GM23338 (cell line): ENCODE measurements at regions not wholly inside any gene's neighbourhood (a gene's known extent, or its start where the extent isn't known, plus 50 kb on each side); places are given as distances from the start of the nearest gene placed in this dataset.

ENCODE experiments used
- CREB1 ChIP-seq: fragments of 250-450 bp; sonication (Bioruptor Pico); IDR thresholded peaks from 2 replicates; pipeline ENCODE4 v1.5.0; 2020; ENCODE audit warnings: low read depth, mild to moderate bottlenecking, moderate library complexity
- ETS1 ChIP-seq: IDR thresholded peaks from 2 replicates; pipeline ENCODE4 v1.6.1; 2016; ENCODE audit warnings: antibody characterized with exemption
- EZH2 ChIP-seq: fragments of 200-600 bp; sonication (generic); IDR thresholded peaks from one replicate; pipeline ENCODE4 v1.8.0; 2017; ENCODE audit warnings: antibody characterized with exemption, mild to moderate bottlenecking, low read depth; ENCODE audit not compliant: unreplicated experiment
- EZH2phosphoT487 ChIP-seq: fragments of 200-600 bp; sonication (generic); IDR thresholded peaks from one replicate; pipeline ENCODE4 v1.8.1; 2018; ENCODE audit warnings: antibody characterized with exemption; ENCODE audit not compliant: unreplicated experiment
- POLR2AphosphoS5 ChIP-seq: IDR thresholded peaks from 2 replicates; pipeline ENCODE4 v1.6.1; 2016; ENCODE audit warnings: antibody characterized with exemption, low read depth
- REST ChIP-seq: IDR thresholded peaks from one replicate; pipeline ENCODE4 v1.6.1; 2018; ENCODE audit warnings: antibody characterized with exemption; ENCODE audit not compliant: unreplicated experiment
- STAT1 ChIP-seq: IDR thresholded peaks from one replicate; pipeline ENCODE4 v1.6.1; 2016; ENCODE audit warnings: antibody characterized with exemption; ENCODE audit not compliant: unreplicated experiment
- ZNF331 ChIP-seq: fragments of 250-450 bp; sonication (Bioruptor Pico); IDR thresholded peaks from 2 replicates; pipeline ENCODE4 v1.5.0; 2020; ENCODE audit warnings: low read depth, mild to moderate bottlenecking, moderate library complexity
- TF ChIP-seq, protein P1 (sequence below), 2 experiments: fragments of 200-600 bp in 1 of 2; sonication (generic) in 1 of 2; conservative IDR thresholded peaks; 2 replicates each; pipeline versions ENCODE4 v1.5.1 to v1.6.1; 2016 to 2017; ENCODE audit warnings: antibody characterized with exemption in 2 of 2, low read depth in 2 of 2, mild to moderate bottlenecking in 2 of 2, moderate library complexity in 1 of 2
- TF ChIP-seq, protein P2 (sequence below): fragments of 250-450 bp; sonication (Bioruptor Pico); IDR thresholded peaks from 2 replicates; pipeline ENCODE4 v1.5.0; 2020; ENCODE audit warnings: mild to moderate bottlenecking, moderate library complexity

DNA sequence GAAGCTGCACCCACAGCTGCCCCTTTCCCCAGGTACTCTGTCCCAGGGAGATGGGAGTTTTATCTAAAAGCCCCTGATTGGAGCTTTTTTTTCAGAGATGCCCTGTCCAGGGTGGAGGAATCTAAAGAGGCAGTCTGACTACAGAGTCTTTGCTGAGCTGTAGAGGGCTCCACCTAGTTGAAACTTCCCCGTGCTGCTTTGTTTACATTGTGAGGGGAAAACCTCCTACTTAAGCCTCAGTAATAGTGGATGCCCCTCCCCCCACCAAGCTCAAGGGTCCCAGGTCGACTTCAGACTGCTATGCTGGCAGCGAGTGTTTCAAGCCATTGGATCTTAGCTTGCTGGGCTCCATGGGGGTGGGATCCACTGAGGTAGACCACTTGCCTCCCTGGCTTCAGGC, 470.1 kb upstream of the LARGE1 start:
- TF ChIP-seq, protein P1, sequence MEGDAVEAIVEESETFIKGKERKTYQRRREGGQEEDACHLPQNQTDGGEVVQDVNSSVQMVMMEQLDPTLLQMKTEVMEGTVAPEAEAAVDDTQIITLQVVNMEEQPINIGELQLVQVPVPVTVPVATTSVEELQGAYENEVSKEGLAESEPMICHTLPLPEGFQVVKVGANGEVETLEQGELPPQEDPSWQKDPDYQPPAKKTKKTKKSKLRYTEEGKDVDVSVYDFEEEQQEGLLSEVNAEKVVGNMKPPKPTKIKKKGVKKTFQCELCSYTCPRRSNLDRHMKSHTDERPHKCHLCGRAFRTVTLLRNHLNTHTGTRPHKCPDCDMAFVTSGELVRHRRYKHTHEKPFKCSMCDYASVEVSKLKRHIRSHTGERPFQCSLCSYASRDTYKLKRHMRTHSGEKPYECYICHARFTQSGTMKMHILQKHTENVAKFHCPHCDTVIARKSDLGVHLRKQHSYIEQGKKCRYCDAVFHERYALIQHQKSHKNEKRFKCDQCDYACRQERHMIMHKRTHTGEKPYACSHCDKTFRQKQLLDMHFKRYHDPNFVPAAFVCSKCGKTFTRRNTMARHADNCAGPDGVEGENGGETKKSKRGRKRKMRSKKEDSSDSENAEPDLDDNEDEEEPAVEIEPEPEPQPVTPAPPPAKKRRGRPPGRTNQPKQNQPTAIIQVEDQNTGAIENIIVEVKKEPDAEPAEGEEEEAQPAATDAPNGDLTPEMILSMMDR (conservative IDR thresholded peaks at IDR 0.05; ENCODE audit: low read depth in 2 of 2) = peak; percentile 26 to 28; a peak in 3 of 4 replicates
- TF ChIP-seq ETS1 (no peak), POLR2AphosphoS5 (no peak), EZH2 (no peak), STAT1 (no peak), REST (no peak), CREB1 (CRISPR knock-in tag) (no peak), EZH2phosphoT487 (no peak), ZNF331 (CRISPR knock-in tag) (no peak)
- TF ChIP-seq, protein P2, sequence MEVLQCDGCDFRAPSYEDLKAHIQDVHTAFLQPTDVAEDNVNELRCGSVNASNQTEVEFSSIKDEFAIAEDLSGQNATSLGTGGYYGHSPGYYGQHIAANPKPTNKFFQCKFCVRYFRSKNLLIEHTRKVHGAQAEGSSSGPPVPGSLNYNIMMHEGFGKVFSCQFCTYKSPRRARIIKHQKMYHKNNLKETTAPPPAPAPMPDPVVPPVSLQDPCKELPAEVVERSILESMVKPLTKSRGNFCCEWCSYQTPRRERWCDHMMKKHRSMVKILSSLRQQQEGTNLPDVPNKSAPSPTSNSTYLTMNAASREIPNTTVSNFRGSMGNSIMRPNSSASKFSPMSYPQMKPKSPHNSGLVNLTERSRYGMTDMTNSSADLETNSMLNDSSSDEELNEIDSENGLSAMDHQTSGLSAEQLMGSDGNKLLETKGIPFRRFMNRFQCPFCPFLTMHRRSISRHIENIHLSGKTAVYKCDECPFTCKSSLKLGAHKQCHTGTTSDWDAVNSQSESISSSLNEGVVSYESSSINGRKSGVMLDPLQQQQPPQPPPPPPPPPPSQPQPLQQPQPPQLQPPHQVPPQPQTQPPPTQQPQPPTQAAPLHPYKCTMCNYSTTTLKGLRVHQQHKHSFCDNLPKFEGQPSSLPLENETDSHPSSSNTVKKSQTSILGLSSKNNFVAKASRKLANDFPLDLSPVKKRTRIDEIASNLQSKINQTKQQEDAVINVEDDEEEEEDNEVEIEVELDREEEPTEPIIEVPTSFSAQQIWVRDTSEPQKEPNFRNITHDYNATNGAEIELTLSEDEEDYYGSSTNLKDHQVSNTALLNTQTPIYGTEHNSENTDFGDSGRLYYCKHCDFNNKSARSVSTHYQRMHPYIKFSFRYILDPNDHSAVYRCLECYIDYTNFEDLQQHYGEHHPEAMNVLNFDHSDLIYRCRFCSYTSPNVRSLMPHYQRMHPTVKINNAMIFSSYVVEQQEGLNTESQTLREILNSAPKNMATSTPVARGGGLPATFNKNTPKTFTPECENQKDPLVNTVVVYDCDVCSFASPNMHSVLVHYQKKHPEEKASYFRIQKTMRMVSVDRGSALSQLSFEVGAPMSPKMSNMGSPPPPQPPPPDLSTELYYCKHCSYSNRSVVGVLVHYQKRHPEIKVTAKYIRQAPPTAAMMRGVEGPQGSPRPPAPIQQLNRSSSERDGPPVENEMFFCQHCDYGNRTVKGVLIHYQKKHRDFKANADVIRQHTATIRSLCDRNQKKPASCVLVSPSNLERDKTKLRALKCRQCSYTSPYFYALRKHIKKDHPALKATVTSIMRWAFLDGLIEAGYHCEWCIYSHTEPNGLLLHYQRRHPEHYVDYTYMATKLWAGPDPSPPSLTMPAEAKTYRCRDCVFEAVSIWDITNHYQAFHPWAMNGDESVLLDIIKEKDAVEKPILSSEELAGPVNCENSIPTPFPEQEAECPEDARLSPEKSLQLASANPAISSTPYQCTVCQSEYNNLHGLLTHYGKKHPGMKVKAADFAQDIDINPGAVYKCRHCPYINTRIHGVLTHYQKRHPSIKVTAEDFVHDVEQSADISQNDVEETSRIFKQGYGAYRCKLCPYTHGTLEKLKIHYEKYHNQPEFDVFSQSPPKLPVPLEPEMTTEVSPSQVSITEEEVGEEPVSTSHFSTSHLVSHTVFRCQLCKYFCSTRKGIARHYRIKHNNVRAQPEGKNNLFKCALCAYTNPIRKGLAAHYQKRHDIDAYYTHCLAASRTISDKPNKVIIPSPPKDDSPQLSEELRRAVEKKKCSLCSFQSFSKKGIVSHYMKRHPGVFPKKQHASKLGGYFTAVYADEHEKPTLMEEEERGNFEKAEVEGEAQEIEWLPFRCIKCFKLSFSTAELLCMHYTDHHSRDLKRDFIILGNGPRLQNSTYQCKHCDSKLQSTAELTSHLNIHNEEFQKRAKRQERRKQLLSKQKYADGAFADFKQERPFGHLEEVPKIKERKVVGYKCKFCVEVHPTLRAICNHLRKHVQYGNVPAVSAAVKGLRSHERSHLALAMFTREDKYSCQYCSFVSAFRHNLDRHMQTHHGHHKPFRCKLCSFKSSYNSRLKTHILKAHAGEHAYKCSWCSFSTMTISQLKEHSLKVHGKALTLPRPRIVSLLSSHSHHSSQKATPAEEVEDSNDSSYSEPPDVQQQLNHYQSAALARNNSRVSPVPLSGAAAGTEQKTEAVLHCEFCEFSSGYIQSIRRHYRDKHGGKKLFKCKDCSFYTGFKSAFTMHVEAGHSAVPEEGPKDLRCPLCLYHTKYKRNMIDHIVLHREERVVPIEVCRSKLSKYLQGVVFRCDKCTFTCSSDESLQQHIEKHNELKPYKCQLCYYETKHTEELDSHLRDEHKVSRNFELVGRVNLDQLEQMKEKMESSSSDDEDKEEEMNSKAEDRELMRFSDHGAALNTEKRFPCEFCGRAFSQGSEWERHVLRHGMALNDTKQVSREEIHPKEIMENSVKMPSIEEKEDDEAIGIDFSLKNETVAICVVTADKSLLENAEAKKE (CRISPR knock-in tag) = no peak
